Testis (tissue), 2 donors: ENCODE measurements at regions not wholly inside any gene's neighbourhood (a gene's known extent, or its start where the extent isn't known, plus 50 kb on each side); places are given as distances from the start of the nearest gene placed in this dataset.
"Not testable (repeated sequence)": the region's sequence is repeated elsewhere in the genome, so short reads cannot be mapped to it uniquely, and the experiment has no call there.

Source experiments
- DNase-seq: peaks from one replicate; pipeline ENCODE4 v3.0.0-alpha.2; 2019
- H3K27ac ChIP-seq, 2 donors: fragments of 200-600 bp; sonication (generic); one replicate each; pipeline ENCODE4 v1.5.1; 2019
- H3K27me3 ChIP-seq: fragments of 200-600 bp; sonication (generic); one replicate; pipeline ENCODE4 v1.5.1; 2019
- H3K36me3 ChIP-seq: fragments of 200-600 bp; sonication (generic); one replicate; pipeline ENCODE4 v1.5.1; 2017; ENCODE audit warnings: low read depth; ENCODE audit errors: missing control alignments
- H3K4me1 ChIP-seq: fragments of 200-600 bp; sonication (generic); one replicate; pipeline ENCODE4 v1.5.1; 2019
- H3K4me3 ChIP-seq, 2 donors: fragments of 200-600 bp; sonication (generic); one replicate each; pipeline ENCODE4 v1.5.1; 2017 to 2019
- H3K9me3 ChIP-seq: fragments of 200-600 bp; sonication (generic); one replicate; pipeline ENCODE4 v1.5.1; 2017
- POLR2A ChIP-seq: fragments of 450-650 bp; IDR thresholded peaks from one replicate; pipeline ENCODE4 v1.6.1; 2017; ENCODE audit warnings: antibody characterized with exemption, mild to moderate bottlenecking, moderate library complexity
- WGBS, 2 donors: methylation state at CpG; one replicate each; pipeline ENCODE4 v1.1.5; 2018; 5-methylcytosine and 5-hydroxymethylcytosine counted together
- intact Hi-C: fragments of 100-400 bp; cut with DNase I; formaldehyde crosslinking; loops from one replicate; pipeline ENCODE4 v1.15.1; 2023; ENCODE audit warnings: low total_unique reads
- TF ChIP-seq, protein P1 (sequence below), 3 experiments: fragments of 450-650 bp in 2 of 3; fragments of 200-600 bp in 1 of 3; sonication (generic) in 1 of 3; IDR thresholded peaks; one replicate each; pipeline ENCODE4 v1.5.1; 2016 to 2019; ENCODE audit warnings: antibody characterized with exemption in 3 of 3, mild to moderate bottlenecking in 2 of 3, moderate library complexity in 1 of 3

DNA sequence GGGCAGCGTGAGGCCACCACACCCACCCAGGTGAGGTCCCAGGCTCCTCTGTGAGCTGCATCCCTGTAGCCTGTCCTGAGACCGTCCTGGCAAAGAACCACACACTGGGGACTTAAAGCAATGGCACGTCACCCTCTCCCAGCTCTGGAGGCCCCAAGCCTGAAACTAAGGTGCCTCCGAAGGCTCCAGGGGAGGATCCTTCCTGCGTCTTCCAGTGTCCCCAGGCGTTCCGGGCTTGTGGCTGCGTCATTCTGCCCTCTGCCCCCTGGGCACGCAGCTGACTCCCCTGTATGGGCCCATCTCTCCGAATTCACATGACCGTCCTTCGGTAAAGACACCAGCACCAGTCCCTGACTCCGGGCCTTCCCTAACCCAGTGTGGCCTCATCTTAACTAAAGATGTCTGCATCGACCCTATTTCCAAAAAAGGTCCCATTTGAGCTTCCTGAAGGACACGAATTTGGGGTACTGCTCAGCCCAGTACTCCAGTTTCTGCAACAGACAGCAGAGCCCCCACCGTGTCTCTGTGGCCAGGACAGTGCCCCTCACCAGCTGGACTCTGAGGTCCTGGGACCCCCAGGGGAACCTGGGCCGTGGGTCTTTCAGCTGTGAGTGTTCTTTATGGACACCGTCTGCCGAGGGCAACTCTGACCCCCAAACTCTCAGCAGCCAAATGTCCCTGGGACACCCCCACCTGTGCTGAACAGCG is 75.2 kb upstream of the CTDP1 start:
- Histone ChIP-seq H3K27ac (no peak overlapping the region), H3K9me3 (no peaks in the 10 kb centered on the region), H3K4me3 (no peak overlapping the region), H3K4me1 (peaks cover 4% of the 10 kb centered on the region), H3K27me3 (no peaks in the 10 kb centered on the region), H3K36me3 (no peaks in the 10 kb centered on the region)
- no peak for DNase-seq
- WGBS, 2 donors = 92 to 95% methylated on average over 13 to 20 of the region's 20 CpGs
- intact Hi-C loops = no loop called here
- TF ChIP-seq, protein P1, sequence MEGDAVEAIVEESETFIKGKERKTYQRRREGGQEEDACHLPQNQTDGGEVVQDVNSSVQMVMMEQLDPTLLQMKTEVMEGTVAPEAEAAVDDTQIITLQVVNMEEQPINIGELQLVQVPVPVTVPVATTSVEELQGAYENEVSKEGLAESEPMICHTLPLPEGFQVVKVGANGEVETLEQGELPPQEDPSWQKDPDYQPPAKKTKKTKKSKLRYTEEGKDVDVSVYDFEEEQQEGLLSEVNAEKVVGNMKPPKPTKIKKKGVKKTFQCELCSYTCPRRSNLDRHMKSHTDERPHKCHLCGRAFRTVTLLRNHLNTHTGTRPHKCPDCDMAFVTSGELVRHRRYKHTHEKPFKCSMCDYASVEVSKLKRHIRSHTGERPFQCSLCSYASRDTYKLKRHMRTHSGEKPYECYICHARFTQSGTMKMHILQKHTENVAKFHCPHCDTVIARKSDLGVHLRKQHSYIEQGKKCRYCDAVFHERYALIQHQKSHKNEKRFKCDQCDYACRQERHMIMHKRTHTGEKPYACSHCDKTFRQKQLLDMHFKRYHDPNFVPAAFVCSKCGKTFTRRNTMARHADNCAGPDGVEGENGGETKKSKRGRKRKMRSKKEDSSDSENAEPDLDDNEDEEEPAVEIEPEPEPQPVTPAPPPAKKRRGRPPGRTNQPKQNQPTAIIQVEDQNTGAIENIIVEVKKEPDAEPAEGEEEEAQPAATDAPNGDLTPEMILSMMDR (IDR thresholded peaks at IDR 0.05) = no peak
- TF ChIP-seq POLR2A = no peak

DNA sequence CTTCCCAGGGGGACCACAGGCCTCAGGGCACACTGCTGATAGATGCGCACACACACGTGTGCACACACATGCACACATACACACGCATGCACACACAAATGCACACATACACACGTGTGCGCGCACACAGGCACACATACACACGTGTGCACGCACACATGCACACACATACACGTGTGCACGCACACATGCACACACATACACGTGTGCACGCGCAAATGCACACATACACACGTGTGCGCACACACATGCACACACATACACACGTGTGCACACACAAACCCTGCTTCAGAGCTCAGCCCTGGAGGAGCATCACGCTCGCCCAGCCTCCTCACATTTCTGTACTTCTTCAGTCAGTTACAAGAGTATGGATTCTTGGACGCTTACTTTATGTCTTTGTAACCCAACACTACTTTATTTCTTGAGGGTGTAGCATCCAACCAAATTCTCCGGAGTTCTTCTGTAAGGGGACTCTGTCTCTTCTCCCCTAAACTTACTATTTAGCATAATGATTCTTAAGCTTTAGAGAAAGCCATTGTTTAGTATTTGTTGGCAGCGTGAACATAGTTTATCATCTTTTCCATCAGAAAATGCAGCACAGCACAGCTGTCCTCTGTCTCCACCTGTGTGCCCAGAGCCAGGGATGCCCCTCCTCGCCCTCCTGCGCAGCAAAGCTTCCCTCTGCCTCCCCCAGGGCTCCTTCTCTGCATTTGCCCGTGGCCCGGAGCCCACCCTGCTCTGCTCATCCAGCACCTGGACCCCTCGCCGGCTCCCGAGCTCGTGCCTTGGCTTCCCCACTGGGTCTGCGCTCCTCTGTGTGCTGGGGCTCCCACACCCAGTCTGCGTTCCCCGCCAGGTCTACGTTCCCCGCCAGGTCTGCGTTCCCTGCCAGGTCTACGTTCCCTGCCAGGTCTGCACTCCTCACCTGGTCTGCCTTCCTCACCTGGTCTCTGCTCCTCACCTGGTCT is 74.4 kb upstream of the CTDP1 start:
- Histone ChIP-seq H3K27me3 (no peaks in the 10 kb centered on the region), H3K4me1 (peaks cover 4% of the 10 kb centered on the region), H3K4me3 (no peak overlapping the region), H3K27ac (no peak overlapping the region), H3K9me3 (no peaks in the 10 kb centered on the region), H3K36me3 (no peaks in the 10 kb centered on the region)
- no peak for TF ChIP-seq POLR2A
- TF ChIP-seq, protein P1 (IDR thresholded peaks at IDR 0.05) = no peak
- WGBS, 2 donors = 86 to 88% methylated on average over 36 of the region's 36 CpGs
- intact Hi-C loops = no loop called here
- no peak for DNase-seq

DNA sequence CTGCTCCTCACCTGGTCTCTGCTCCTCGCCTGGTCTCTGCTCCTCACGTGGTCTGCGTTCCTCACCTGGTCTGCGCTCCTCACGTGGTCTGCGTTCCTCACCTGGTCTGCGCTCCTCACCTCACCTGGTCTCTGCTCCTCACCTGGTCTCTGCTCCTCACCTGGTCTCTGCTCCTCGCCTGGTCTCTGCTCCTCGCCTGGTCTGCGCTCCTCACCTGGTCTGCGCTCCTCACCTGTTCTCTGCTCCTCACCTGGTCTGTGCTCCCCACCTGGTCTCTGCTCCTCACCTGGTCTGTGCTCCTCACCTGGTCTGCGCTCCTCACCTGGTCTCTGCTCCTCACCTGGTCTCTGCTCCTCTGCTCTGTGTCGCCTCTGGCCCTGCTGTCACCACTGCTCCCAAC is 73.5 kb upstream of the CTDP1 start:
- H3K4me3 ChIP-seq, intact Hi-C loops, H3K9me3 ChIP-seq, H3K36me3 ChIP-seq, H3K4me1 ChIP-seq, H3K27me3 ChIP-seq, DNase-seq, H3K27ac ChIP-seq: not testable (repeated sequence)
- WGBS, 2 donors = 85 to 87% methylated on average over 13 of the region's 13 CpGs

DNA sequence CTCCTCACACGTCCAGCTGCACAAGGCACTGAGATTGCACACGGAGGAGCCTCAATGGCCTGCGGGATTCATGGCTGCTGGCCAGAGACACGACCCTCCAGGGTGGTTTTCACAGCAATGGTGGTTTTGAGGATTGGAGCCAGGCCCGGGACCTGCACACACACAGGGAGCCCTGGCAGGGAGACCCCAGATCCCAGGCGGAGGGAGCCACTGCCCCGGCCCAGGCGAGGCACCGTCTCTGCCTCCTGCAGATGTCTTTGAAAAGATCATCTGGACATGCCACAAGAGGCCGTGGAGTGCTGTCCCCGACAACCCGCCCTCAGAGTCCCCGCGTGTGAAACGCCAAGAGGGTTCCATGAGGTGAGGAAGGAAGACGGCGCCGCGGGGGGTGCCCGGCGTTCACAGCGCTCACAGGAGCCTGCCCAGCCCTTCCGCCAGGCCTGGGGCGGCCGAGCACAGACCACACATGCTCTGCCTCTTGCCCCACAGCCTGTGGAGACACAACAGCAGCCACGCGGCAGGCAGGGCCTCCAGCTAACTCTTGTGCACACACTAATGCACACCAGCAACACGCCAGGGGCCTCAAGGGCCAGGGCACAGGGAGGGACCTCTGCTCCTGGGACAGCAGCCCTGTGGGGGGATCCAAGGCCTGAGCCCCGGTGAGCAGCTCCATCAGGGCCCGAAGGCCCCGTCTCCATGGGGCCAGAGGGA is 72.8 kb upstream of the CTDP1 start:
- intact Hi-C loops = no loop called here
- 90 to 91% methylated on average over 15 to 31 of the region's 31 CpGs for WGBS, 2 donors
- TF ChIP-seq, protein P1 (IDR thresholded peaks at IDR 0.05) = no peak
- TF ChIP-seq POLR2A = no peak

More for the DNA sequence above, 72.8 kb upstream of the CTDP1 start:
- no peaks in the 10 kb centered on the region for H3K9me3 ChIP-seq
- no peak overlapping the region for H3K27ac ChIP-seq
- H3K4me3 ChIP-seq = no peak overlapping the region
- no peaks in the 10 kb centered on the region for H3K4me1 ChIP-seq
- H3K27me3 ChIP-seq = no peaks in the 10 kb centered on the region
- no peaks in the 10 kb centered on the region for H3K36me3 ChIP-seq
- no peak for DNase-seq
